Mesothelial cell of epicardium (in vitro differentiated cells): ENCODE measurements at regions not wholly inside any gene's neighbourhood (a gene's known extent, or its start where the extent isn't known, plus 50 kb on each side); places are given as distances from the start of the nearest gene placed in this dataset.

Source experiments
- DNase-seq, 2 experiments: peaks; one replicate each; pipeline ENCODE4 v3.0.0; 2021; ENCODE audit warnings: low spot score in 2 of 2; ENCODE audit not compliant: unreplicated experiment in 2 of 2
- H3K27ac Mint-ChIP-seq: 2 replicates; pipeline ENCODE4 v1.8.0; 2021; ENCODE audit warnings: mixed read lengths
- H3K27me3 Mint-ChIP-seq: 2 replicates; pipeline ENCODE4 v1.8.0; 2021; ENCODE audit warnings: low read depth, mixed read lengths
- H3K36me3 Mint-ChIP-seq: 2 replicates; pipeline ENCODE4 v1.8.0; 2021; ENCODE audit warnings: mixed read lengths
- H3K4me1 Mint-ChIP-seq: 2 replicates; pipeline ENCODE4 v1.8.0; 2021; ENCODE audit warnings: mixed read lengths
- H3K4me3 Mint-ChIP-seq: 2 replicates; pipeline ENCODE4 v1.8.0; 2021; ENCODE audit warnings: mild to moderate bottlenecking, moderate library complexity, mixed read lengths
- H3K9me3 Mint-ChIP-seq: 2 replicates; pipeline ENCODE4 v1.8.0; 2021; ENCODE audit warnings: mixed read lengths
- CTCF ChIP-seq: fragments of 200-600 bp; sonication (generic); IDR thresholded peaks from one replicate; pipeline ENCODE4 v1.5.0; 2021; ENCODE audit warnings: antibody characterized with exemption; ENCODE audit not compliant: unreplicated experiment

GRCh38 chr18:29930231-29930630 is 1112.3 kb downstream of the DSC3 start:
- Mint-ChIP-seq H3K27ac (no peak overlapping the region), H3K9me3 (peaks cover 6% of the 10 kb centered on the region), H3K36me3 (no peaks in the 10 kb centered on the region), H3K27me3 (no peaks in the 10 kb centered on the region), H3K4me1 (peaks cover 7% of the 10 kb centered on the region), H3K4me3 (no peak overlapping the region)
- no peak for DNase-seq
- TF ChIP-seq CTCF = no peak

GRCh38 chr18:29928081-29928480 is 1114.5 kb downstream of the DSC3 start:
- no peak for TF ChIP-seq CTCF
- H3K36me3 Mint-ChIP-seq = no peaks in the 10 kb centered on the region
- peaks cover 11% of the 10 kb centered on the region for H3K9me3 Mint-ChIP-seq

GRCh38 chr18:29925566-29925965 is 1117.0 kb downstream of the DSC3 start:
- DNase-seq = no peak
- peaks cover 11% of the 10 kb centered on the region for H3K9me3 Mint-ChIP-seq
- H3K27me3 Mint-ChIP-seq = no peaks in the 10 kb centered on the region
- no peak for TF ChIP-seq CTCF
- H3K4me1 Mint-ChIP-seq = peaks cover 7% of the 10 kb centered on the region
- H3K36me3 Mint-ChIP-seq = no peaks in the 10 kb centered on the region
- H3K27ac Mint-ChIP-seq = no peak overlapping the region
- H3K4me3 Mint-ChIP-seq = no peak overlapping the region

More at GRCh38 chr18:29928081-29928480, 1114.5 kb downstream of the DSC3 start:
- Mint-ChIP-seq H3K27ac (no peak overlapping the region), H3K27me3 (no peaks in the 10 kb centered on the region), H3K4me1 (peaks cover 7% of the 10 kb centered on the region), H3K4me3 (no peak overlapping the region)
- no peak for DNase-seq

- H3K9me3 Mint-ChIP-seq = peaks cover 12% of the 10 kb centered on the region
- H3K27me3 Mint-ChIP-seq = no peaks in the 10 kb centered on the region
- no peak for DNase-seq
- no peaks in the 10 kb centered on the region for H3K36me3 Mint-ChIP-seq
- TF ChIP-seq CTCF = no peak
- H3K27ac Mint-ChIP-seq = no peak overlapping the region
- H3K4me3 Mint-ChIP-seq = no peak overlapping the region
- H3K4me1 Mint-ChIP-seq = no peaks in the 10 kb centered on the region
Measured at GRCh38 chr18:29912351-29912750, 1130.2 kb downstream of the DSC3 start.

- no peak overlapping the region for H3K4me3 Mint-ChIP-seq
- no peaks in the 10 kb centered on the region for H3K36me3 Mint-ChIP-seq
- H3K27ac Mint-ChIP-seq = no peak overlapping the region
- H3K9me3 Mint-ChIP-seq = peaks cover 6% of the 10 kb centered on the region
- no peak for DNase-seq
- H3K27me3 Mint-ChIP-seq = no peaks in the 10 kb centered on the region
- TF ChIP-seq CTCF = peak; percentile 65
- no peaks in the 10 kb centered on the region for H3K4me1 Mint-ChIP-seq
Measured at GRCh38 chr18:29892960-29893558, 1149.5 kb downstream of the DSC3 start.

GRCh38 chr18:29883114-29883513 is 1159.4 kb downstream of the DSC3 start:
- H3K4me1 Mint-ChIP-seq = peaks cover 1% of the 10 kb centered on the region
- no peak for DNase-seq
- H3K4me3 Mint-ChIP-seq = no peak overlapping the region
- H3K9me3 Mint-ChIP-seq = peaks cover 5% of the 10 kb centered on the region
- no peak overlapping the region for H3K27ac Mint-ChIP-seq
- peaks cover 1% of the 10 kb centered on the region for H3K36me3 Mint-ChIP-seq
- H3K27me3 Mint-ChIP-seq = no peaks in the 10 kb centered on the region
- no peak for TF ChIP-seq CTCF
